ENCODE measurements at regions not wholly inside any gene's neighbourhood (a gene's known extent, or its start where the extent isn't known, plus 50 kb on each side); places are given as distances from the start of the nearest gene placed in this dataset.

DNA sequence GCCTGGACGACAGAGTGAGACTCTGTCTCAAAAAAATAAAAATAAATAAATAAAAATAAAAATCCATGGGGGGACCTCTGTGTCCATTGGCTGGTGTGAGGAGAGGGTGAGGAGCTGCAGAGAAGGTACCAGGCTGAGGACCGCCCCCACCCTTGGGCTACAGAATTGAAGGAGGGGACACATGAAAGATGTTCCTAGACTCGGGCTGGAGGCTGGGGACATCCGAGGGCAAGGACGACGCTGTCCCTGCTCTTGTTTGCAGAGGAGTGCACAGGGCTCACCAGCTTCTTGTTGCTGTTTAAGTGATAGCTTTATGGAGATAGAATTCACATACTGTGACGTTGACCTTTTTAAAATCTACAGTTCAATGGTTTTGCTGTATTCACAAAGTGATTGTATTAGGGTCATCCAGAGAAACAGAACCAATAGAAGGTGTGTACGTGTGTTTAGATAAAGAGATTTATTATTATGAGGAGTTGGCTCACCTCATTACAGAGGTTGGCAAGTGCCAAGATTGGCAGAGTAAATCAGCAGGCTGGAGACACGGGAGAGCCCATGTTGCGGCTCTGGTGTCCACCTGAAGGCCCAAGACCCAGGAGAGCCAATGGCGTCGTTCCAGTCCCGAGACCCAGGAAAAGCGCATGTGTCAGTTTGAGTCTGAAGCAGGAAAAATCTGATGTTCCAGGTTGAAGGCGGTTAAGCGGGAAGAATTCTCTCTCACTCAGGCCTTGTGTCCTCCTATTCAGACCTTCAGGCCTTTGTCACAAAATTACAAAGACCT is 320.7 kb downstream of the SEC14L1 start:
- TF ChIP-seq, protein P1, sequence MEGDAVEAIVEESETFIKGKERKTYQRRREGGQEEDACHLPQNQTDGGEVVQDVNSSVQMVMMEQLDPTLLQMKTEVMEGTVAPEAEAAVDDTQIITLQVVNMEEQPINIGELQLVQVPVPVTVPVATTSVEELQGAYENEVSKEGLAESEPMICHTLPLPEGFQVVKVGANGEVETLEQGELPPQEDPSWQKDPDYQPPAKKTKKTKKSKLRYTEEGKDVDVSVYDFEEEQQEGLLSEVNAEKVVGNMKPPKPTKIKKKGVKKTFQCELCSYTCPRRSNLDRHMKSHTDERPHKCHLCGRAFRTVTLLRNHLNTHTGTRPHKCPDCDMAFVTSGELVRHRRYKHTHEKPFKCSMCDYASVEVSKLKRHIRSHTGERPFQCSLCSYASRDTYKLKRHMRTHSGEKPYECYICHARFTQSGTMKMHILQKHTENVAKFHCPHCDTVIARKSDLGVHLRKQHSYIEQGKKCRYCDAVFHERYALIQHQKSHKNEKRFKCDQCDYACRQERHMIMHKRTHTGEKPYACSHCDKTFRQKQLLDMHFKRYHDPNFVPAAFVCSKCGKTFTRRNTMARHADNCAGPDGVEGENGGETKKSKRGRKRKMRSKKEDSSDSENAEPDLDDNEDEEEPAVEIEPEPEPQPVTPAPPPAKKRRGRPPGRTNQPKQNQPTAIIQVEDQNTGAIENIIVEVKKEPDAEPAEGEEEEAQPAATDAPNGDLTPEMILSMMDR (IDR thresholded peaks at IDR 0.05), result no peak
- TF ChIP-seq POLR2AphosphoS5 (IDR thresholded peaks at IDR 0.05) (no peak), POLR2A (IDR thresholded peaks at IDR 0.05) (no peak), EP300 (IDR thresholded peaks at IDR 0.05) (no peak)

All from stomach (tissue), 4 donors.